ENCODE measurements at regions not wholly inside any gene's neighbourhood (a gene's known extent, or its start where the extent isn't known, plus 50 kb on each side); places are given as distances from the start of the nearest gene placed in this dataset.

GRCh38 chr19:30629086-30629485 lies 256.9 kb downstream of the ZNF536 start:
- H3K27me3 ChIP-seq, result no peaks in the 10 kb centered on the region
- H3K36me3 ChIP-seq, result no peaks in the 10 kb centered on the region
- WGBS, result 95% methylated on average over 5 of the region's 5 CpGs
- DNase-seq (ENCODE audit: low spot score in 2 of 2), result no peak
- TF ChIP-seq EP300 (IDR thresholded peaks at IDR 0.05) (no peak), POLR2AphosphoS5 (IDR thresholded peaks at IDR 0.05) (no peak), POLR2A (IDR thresholded peaks at IDR 0.05) (no peak)
- TF ChIP-seq, protein P1, sequence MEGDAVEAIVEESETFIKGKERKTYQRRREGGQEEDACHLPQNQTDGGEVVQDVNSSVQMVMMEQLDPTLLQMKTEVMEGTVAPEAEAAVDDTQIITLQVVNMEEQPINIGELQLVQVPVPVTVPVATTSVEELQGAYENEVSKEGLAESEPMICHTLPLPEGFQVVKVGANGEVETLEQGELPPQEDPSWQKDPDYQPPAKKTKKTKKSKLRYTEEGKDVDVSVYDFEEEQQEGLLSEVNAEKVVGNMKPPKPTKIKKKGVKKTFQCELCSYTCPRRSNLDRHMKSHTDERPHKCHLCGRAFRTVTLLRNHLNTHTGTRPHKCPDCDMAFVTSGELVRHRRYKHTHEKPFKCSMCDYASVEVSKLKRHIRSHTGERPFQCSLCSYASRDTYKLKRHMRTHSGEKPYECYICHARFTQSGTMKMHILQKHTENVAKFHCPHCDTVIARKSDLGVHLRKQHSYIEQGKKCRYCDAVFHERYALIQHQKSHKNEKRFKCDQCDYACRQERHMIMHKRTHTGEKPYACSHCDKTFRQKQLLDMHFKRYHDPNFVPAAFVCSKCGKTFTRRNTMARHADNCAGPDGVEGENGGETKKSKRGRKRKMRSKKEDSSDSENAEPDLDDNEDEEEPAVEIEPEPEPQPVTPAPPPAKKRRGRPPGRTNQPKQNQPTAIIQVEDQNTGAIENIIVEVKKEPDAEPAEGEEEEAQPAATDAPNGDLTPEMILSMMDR (IDR thresholded peaks at IDR 0.05), result no peak
- H3K4me1 ChIP-seq, result no peaks in the 10 kb centered on the region
- no peak overlapping the region for H3K27ac ChIP-seq
- no peaks in the 10 kb centered on the region for H3K9me3 ChIP-seq
- no peak overlapping the region for H3K4me3 ChIP-seq

DNA sequence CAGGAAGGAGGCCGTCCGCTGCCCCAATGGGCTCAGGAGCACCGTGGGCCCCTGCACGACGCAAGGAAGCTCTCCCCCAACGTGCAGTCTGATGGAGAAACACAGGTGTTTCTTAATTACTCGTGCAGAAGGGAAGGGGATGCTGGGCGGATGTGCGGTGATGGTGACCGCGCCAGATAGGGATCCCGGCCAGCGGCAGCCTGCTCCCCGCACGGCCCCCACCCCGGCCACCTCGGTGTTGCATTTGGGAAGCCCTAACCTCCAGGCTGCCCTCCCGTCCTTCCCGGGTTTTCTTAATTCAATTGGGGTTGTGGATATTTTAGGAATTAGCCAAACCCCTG lies 254.4 kb downstream of the ZNF536 start:
- Histone ChIP-seq H3K27ac (no peak overlapping the region), H3K27me3 (peaks cover under 1% of the 10 kb centered on the region), H3K9me3 (peaks cover 8% of the 10 kb centered on the region), H3K4me1 (no peaks in the 10 kb centered on the region), H3K36me3 (no peaks in the 10 kb centered on the region), H3K4me3 (no peak overlapping the region)
- 77% methylated on average over 19 of the region's 19 CpGs for WGBS
- TF ChIP-seq, protein P1 (IDR thresholded peaks at IDR 0.05), result no peak
- no peak for TF ChIP-seq EP300 (IDR thresholded peaks at IDR 0.05)
- no peak for TF ChIP-seq POLR2A (IDR thresholded peaks at IDR 0.05)
- no peak for TF ChIP-seq POLR2AphosphoS5 (IDR thresholded peaks at IDR 0.05)
- no peak for DNase-seq (ENCODE audit: low spot score in 2 of 2)

GRCh38 chr19:30625947-30626625 lies 253.9 kb downstream of the ZNF536 start:
- peaks cover 3% of the 10 kb centered on the region for H3K27me3 ChIP-seq
- TF ChIP-seq EP300 (IDR thresholded peaks at IDR 0.05) (no peak), POLR2AphosphoS5 (IDR thresholded peaks at IDR 0.05) (no peak), POLR2A (IDR thresholded peaks at IDR 0.05) (no peak)
- TF ChIP-seq, protein P1 (IDR thresholded peaks at IDR 0.05), result no peak
- H3K27ac ChIP-seq, result no peak overlapping the region
- H3K9me3 ChIP-seq, result peaks cover 8% of the 10 kb centered on the region
- DNase-seq (ENCODE audit: low spot score in 2 of 2), result no peak
- no peaks in the 10 kb centered on the region for H3K36me3 ChIP-seq
- H3K4me3 ChIP-seq, result no peak overlapping the region
- WGBS, result 73% methylated on average over 15 of the region's 15 CpGs
- H3K4me1 ChIP-seq, result no peaks in the 10 kb centered on the region

DNA sequence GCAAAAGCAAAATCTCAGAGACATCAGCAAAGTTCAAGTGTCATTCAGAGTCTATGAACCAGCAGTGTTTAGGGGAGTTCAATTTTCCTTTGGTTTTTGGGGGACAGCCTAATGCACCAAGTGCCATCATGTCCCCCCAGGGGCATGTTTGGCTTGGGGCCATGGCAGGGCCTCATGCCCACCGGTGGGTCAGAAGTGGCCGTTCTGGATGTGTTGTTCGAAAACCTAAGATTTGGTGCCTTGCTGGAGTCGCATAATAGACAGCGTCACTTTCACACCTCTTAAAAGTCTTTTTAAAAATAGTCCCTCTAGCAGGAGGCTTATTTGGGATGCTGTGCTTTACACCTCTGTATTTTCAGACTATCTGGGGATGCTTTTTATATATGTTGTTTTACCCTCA lies 250.1 kb downstream of the ZNF536 start:
- H3K27me3 ChIP-seq, result peaks cover 11% of the 10 kb centered on the region
- WGBS, result 92% methylated on average over 4 of the region's 5 CpGs
- no peak for TF ChIP-seq POLR2AphosphoS5 (IDR thresholded peaks at IDR 0.05)
- TF ChIP-seq, protein P1 (IDR thresholded peaks at IDR 0.05), result no peak
- TF ChIP-seq EP300 (IDR thresholded peaks at IDR 0.05), result no peak
- TF ChIP-seq POLR2A (IDR thresholded peaks at IDR 0.05), result no peak
- H3K27ac ChIP-seq, result no peak overlapping the region
- no peaks in the 10 kb centered on the region for H3K4me1 ChIP-seq
- no peaks in the 10 kb centered on the region for H3K36me3 ChIP-seq
- no peak for DNase-seq (ENCODE audit: low spot score in 2 of 2)
- no peak overlapping the region for H3K4me3 ChIP-seq
- peaks cover 8% of the 10 kb centered on the region for H3K9me3 ChIP-seq

DNA sequence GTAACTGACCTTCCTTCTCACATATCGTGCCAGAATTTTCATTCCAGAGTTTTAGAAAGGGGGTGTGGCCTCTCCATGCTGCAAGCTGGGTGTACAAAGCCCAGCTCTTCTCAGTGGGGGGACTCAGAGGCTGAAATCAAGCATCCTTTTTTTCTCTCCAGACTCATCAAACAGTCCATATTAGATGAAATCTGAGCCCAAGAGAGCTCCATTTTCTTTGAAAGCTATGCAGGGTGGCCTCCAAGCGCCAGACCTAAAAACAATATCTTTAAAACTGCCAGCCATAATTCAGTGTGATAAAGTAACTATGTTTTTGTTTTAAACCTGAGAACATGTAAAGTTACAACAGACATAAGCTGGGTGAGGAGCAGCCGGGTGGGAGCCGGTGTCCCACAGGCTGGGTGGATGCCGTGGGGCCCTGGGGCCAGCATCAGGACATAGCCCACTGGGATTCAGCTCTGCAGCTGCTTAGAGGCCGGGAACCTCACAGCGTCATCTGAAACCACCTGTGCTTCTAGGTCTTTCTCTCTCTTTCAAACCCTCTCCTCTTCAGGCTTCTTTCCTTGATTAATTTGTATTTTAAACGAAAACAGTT lies 249.2 kb downstream of the ZNF536 start:
- H3K4me3 ChIP-seq, result no peak overlapping the region

More for the DNA sequence above, 249.2 kb downstream of the ZNF536 start:
- H3K4me1 ChIP-seq, result no peaks in the 10 kb centered on the region
- DNase-seq (ENCODE audit: low spot score in 2 of 2), result no peak
- WGBS, result 65% methylated on average over 8 of the region's 8 CpGs
- peaks cover 8% of the 10 kb centered on the region for H3K9me3 ChIP-seq
- TF ChIP-seq EP300 (IDR thresholded peaks at IDR 0.05) (no peak), POLR2AphosphoS5 (IDR thresholded peaks at IDR 0.05) (no peak), POLR2A (IDR thresholded peaks at IDR 0.05) (no peak)
- TF ChIP-seq, protein P1 (IDR thresholded peaks at IDR 0.05), result no peak
- H3K27me3 ChIP-seq, result peaks cover 11% of the 10 kb centered on the region
- H3K36me3 ChIP-seq, result no peaks in the 10 kb centered on the region
- H3K27ac ChIP-seq, result no peak overlapping the region
